ENCODE measurements at regions not wholly inside any gene's neighbourhood (a gene's known extent, or its start where the extent isn't known, plus 50 kb on each side); places are given as distances from the start of the nearest gene placed in this dataset.

GRCh38 chr14:84404246-84404645, 1125.7 kb upstream of the FLRT2 start:
- no peak for TF ChIP-seq POLR2A (IDR thresholded peaks at IDR 0.05)
- no peak for TF ChIP-seq POLR2AphosphoS5 (IDR thresholded peaks at IDR 0.05; ENCODE audit: insufficient read depth in 1 of 2, low read depth in 1 of 2)
- no peak for TF ChIP-seq CTCF (IDR thresholded peaks at IDR 0.05)

All from vagina (tissue), 2 donors.